ENCODE measurements at regions not wholly inside any gene's neighbourhood (a gene's known extent, or its start where the extent isn't known, plus 50 kb on each side); places are given as distances from the start of the nearest gene placed in this dataset.

DNA sequence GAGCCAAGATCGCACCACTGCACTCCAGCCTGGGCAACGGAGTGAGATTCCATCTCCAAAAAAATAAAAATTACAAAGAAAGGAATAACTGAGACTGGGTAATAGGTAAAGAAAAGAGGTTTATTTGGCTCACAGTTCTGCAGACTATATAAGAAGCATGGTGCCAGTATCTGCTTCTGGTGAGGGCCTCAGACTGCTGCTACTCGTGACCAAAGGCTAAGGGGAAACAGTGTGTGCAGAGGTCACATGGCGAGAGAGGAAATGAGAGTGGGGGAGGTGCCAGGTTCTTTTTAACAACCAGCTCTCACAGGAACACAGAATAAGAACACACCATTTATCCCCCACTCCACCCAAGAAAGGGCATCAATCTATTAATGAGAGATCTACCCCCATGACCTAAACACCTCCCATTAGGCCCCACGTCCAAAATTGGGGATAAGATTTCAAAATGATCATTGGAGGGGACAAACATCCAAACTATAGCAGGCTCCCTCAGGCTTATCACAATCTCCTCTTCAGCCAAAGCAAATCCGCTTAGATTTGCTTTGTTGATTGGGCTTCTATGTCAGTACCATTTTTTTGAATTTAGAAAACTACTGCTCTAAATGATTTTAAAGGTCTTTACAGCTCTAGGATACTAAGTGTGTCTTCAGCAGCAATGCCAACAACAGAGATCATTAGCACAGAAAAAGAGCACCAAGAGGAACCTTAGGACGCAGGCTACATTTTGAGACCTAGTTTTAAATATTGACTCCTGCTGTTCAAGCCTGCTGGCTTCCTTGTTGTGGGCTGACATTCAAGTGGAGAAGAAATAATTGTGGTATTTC is 84.2 kb upstream of the TBL1XR1 start (continued):
- TF ChIP-seq, protein P1, sequence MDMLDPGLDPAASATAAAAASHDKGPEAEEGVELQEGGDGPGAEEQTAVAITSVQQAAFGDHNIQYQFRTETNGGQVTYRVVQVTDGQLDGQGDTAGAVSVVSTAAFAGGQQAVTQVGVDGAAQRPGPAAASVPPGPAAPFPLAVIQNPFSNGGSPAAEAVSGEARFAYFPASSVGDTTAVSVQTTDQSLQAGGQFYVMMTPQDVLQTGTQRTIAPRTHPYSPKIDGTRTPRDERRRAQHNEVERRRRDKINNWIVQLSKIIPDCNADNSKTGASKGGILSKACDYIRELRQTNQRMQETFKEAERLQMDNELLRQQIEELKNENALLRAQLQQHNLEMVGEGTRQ (IDR thresholded peaks at IDR 0.05; ENCODE audit: low read depth, low read length): peak; percentile 15; the same call in 1 of the 2 replicates
- TF ChIP-seq, protein P1 (CRISPR knock-in tag; IDR thresholded peaks at IDR 0.05; ENCODE audit: borderline replicate concordance): peak; percentile 47; the same call in 1 of the 2 replicates
- 0 out of 2 replicates have a peak, but pooled peaks have one; percentile 2 for TF ChIP-seq ZNF441 (CRISPR knock-in tag; IDR thresholded peaks at IDR 0.05; ENCODE audit: borderline replicate concordance)
- TF ChIP-seq, protein P2, sequence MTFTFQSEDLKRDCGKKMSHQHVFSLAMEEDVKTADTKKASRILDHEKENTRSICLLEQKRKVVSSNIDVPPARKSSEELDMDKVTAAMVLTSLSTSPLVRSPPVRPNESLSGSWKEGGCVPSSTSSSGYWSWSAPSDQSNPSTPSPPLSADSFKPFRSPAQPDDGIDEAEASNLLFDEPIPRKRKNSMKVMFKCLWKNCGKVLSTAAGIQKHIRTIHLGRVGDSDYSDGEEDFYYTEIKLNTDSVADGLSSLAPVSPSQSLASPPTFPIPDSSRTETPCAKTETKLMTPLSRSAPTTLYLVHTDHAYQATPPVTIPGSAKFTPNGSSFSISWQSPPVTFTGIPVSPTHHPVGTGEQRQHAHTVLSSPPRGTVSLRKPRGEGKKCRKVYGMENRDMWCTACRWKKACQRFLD (CRISPR knock-in tag; IDR thresholded peaks at IDR 0.05; ENCODE audit: borderline replicate concordance): no peak
- no peak for TF ChIP-seq ZZZ3 (CRISPR knock-in tag; IDR thresholded peaks at IDR 0.05; ENCODE audit: borderline replicate concordance)
- 0 out of 2 replicates have a peak, but pooled peaks have one; percentile 20 for TF ChIP-seq TAF1 (CRISPR knock-in tag; IDR thresholded peaks at IDR 0.05)
- no peak for TF ChIP-seq SNAPC2 (CRISPR knock-in tag; IDR thresholded peaks at IDR 0.05)
- TF ChIP-seq NFKBIZ (CRISPR knock-in tag; IDR thresholded peaks at IDR 0.05): no peak
- TF ChIP-seq, protein P3, sequence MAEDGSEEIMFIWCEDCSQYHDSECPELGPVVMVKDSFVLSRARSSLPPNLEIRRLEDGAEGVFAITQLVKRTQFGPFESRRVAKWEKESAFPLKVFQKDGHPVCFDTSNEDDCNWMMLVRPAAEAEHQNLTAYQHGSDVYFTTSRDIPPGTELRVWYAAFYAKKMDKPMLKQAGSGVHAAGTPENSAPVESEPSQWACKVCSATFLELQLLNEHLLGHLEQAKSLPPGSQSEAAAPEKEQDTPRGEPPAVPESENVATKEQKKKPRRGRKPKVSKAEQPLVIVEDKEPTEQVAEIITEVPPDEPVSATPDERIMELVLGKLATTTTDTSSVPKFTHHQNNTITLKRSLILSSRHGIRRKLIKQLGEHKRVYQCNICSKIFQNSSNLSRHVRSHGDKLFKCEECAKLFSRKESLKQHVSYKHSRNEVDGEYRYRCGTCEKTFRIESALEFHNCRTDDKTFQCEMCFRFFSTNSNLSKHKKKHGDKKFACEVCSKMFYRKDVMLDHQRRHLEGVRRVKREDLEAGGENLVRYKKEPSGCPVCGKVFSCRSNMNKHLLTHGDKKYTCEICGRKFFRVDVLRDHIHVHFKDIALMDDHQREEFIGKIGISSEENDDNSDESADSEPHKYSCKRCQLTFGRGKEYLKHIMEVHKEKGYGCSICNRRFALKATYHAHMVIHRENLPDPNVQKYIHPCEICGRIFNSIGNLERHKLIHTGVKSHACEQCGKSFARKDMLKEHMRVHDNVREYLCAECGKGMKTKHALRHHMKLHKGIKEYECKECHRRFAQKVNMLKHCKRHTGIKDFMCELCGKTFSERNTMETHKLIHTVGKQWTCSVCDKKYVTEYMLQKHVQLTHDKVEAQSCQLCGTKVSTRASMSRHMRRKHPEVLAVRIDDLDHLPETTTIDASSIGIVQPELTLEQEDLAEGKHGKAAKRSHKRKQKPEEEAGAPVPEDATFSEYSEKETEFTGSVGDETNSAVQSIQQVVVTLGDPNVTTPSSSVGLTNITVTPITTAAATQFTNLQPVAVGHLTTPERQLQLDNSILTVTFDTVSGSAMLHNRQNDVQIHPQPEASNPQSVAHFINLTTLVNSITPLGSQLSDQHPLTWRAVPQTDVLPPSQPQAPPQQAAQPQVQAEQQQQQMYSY (CRISPR knock-in tag; IDR thresholded peaks at IDR 0.05): no peak
- no peak for TF ChIP-seq ZNF747 (CRISPR knock-in tag; IDR thresholded peaks at IDR 0.05; ENCODE audit: borderline replicate concordance)
- TF ChIP-seq, protein P4, sequence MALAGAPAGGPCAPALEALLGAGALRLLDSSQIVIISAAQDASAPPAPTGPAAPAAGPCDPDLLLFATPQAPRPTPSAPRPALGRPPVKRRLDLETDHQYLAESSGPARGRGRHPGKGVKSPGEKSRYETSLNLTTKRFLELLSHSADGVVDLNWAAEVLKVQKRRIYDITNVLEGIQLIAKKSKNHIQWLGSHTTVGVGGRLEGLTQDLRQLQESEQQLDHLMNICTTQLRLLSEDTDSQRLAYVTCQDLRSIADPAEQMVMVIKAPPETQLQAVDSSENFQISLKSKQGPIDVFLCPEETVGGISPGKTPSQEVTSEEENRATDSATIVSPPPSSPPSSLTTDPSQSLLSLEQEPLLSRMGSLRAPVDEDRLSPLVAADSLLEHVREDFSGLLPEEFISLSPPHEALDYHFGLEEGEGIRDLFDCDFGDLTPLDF (CRISPR knock-in tag; IDR thresholded peaks at IDR 0.05): no peak
- no peak for TF ChIP-seq ZSCAN21 (CRISPR knock-in tag; IDR thresholded peaks at IDR 0.05; ENCODE audit: borderline replicate concordance)
- no peak for TF ChIP-seq ZSCAN12 (CRISPR knock-in tag; IDR thresholded peaks at IDR 0.05)
